ENCODE measurements at regions not wholly inside any gene's neighbourhood (a gene's known extent, or its start where the extent isn't known, plus 50 kb on each side); places are given as distances from the start of the nearest gene placed in this dataset.

DNA sequence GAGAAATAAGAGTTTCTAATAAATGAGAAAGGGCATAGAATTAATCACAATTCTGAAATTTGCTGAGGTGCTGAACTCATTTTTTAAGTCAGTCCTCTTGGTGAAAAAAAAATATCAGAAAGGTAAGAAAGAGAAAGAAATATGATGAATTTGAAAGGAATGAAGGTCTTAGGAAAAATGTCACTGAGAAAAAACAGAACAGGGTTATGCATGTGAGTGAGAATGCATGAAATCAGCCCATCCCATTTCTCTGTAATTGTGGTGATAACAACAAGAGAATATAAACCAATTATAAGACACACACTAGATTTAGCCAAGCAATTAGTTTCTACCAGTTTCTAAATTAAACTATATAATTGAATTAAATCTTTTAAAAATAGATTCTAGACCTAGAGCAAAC, 138.9 kb downstream of the TBX18 start:
- Histone ChIP-seq H3K4me1 (ENCODE audit: control insufficient read depth, insufficient read depth, low read length) (no peaks in the 10 kb centered on the region), H3K27ac (ENCODE audit: extremely low read depth, low read depth, low read length) (no peak overlapping the region), H3K9me3 (ENCODE audit: control insufficient read depth, insufficient read depth, low read depth, low read length) (no peaks in the 10 kb centered on the region), H3K36me3 (ENCODE audit: control insufficient read depth in 2 of 2, insufficient read depth in 1 of 2, low read length in 2 of 2) (no peaks in the 10 kb centered on the region), H3K4me3 (ENCODE audit: low read depth, low read length) (no peak overlapping the region)
- ChIA-PET CTCF (interaction anchor here (1.0 kb wide), 1 partner anchor 1328 kb away, joined by 3 read pairs; no protein-coding TSS in a partner anchor), POLR2A (no interaction called here)
- TF ChIP-seq ZNF747 (tag by site-specific recombination; IDR thresholded peaks at IDR 0.05) (no peak), ZNF335 (tag by site-specific recombination; conservative IDR thresholded peaks at IDR 0.05) (no peak), SCRT1 (tag by site-specific recombination; IDR thresholded peaks at IDR 0.05; ENCODE audit: borderline replicate concordance) (no peak), ZNF214 (tag by site-specific recombination; IDR thresholded peaks at IDR 0.05; ENCODE audit: borderline replicate concordance) (no peak), ZNF530 (tag by site-specific recombination; IDR thresholded peaks at IDR 0.05; ENCODE audit: low read depth) (no peak)
- TF ChIP-seq, protein P1, sequence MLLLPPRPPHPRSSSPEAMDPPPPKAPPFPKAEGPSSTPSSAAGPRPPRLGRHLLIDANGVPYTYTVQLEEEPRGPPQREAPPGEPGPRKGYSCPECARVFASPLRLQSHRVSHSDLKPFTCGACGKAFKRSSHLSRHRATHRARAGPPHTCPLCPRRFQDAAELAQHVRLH (tag by site-specific recombination; IDR thresholded peaks at IDR 0.05), result no peak
- TF ChIP-seq, protein P2, sequence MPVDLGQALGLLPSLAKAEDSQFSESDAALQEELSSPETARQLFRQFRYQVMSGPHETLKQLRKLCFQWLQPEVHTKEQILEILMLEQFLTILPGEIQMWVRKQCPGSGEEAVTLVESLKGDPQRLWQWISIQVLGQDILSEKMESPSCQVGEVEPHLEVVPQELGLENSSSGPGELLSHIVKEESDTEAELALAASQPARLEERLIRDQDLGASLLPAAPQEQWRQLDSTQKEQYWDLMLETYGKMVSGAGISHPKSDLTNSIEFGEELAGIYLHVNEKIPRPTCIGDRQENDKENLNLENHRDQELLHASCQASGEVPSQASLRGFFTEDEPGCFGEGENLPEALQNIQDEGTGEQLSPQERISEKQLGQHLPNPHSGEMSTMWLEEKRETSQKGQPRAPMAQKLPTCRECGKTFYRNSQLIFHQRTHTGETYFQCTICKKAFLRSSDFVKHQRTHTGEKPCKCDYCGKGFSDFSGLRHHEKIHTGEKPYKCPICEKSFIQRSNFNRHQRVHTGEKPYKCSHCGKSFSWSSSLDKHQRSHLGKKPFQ (tag by site-specific recombination; IDR thresholded peaks at IDR 0.05), result no peak
- TF ChIP-seq, protein P3, sequence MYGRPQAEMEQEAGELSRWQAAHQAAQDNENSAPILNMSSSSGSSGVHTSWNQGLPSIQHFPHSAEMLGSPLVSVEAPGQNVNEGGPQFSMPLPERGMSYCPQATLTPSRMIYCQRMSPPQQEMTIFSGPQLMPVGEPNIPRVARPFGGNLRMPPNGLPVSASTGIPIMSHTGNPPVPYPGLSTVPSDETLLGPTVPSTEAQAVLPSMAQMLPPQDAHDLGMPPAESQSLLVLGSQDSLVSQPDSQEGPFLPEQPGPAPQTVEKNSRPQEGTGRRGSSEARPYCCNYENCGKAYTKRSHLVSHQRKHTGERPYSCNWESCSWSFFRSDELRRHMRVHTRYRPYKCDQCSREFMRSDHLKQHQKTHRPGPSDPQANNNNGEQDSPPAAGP (tag by site-specific recombination; IDR thresholded peaks at IDR 0.05), result no peak
- TF ChIP-seq, protein P4, sequence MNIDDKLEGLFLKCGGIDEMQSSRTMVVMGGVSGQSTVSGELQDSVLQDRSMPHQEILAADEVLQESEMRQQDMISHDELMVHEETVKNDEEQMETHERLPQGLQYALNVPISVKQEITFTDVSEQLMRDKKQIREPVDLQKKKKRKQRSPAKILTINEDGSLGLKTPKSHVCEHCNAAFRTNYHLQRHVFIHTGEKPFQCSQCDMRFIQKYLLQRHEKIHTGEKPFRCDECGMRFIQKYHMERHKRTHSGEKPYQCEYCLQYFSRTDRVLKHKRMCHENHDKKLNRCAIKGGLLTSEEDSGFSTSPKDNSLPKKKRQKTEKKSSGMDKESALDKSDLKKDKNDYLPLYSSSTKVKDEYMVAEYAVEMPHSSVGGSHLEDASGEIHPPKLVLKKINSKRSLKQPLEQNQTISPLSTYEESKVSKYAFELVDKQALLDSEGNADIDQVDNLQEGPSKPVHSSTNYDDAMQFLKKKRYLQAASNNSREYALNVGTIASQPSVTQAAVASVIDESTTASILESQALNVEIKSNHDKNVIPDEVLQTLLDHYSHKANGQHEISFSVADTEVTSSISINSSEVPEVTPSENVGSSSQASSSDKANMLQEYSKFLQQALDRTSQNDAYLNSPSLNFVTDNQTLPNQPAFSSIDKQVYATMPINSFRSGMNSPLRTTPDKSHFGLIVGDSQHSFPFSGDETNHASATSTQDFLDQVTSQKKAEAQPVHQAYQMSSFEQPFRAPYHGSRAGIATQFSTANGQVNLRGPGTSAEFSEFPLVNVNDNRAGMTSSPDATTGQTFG (tag by site-specific recombination; IDR thresholded peaks at IDR 0.05; ENCODE audit: borderline replicate concordance), result no peak
- TF ChIP-seq, protein P5, sequence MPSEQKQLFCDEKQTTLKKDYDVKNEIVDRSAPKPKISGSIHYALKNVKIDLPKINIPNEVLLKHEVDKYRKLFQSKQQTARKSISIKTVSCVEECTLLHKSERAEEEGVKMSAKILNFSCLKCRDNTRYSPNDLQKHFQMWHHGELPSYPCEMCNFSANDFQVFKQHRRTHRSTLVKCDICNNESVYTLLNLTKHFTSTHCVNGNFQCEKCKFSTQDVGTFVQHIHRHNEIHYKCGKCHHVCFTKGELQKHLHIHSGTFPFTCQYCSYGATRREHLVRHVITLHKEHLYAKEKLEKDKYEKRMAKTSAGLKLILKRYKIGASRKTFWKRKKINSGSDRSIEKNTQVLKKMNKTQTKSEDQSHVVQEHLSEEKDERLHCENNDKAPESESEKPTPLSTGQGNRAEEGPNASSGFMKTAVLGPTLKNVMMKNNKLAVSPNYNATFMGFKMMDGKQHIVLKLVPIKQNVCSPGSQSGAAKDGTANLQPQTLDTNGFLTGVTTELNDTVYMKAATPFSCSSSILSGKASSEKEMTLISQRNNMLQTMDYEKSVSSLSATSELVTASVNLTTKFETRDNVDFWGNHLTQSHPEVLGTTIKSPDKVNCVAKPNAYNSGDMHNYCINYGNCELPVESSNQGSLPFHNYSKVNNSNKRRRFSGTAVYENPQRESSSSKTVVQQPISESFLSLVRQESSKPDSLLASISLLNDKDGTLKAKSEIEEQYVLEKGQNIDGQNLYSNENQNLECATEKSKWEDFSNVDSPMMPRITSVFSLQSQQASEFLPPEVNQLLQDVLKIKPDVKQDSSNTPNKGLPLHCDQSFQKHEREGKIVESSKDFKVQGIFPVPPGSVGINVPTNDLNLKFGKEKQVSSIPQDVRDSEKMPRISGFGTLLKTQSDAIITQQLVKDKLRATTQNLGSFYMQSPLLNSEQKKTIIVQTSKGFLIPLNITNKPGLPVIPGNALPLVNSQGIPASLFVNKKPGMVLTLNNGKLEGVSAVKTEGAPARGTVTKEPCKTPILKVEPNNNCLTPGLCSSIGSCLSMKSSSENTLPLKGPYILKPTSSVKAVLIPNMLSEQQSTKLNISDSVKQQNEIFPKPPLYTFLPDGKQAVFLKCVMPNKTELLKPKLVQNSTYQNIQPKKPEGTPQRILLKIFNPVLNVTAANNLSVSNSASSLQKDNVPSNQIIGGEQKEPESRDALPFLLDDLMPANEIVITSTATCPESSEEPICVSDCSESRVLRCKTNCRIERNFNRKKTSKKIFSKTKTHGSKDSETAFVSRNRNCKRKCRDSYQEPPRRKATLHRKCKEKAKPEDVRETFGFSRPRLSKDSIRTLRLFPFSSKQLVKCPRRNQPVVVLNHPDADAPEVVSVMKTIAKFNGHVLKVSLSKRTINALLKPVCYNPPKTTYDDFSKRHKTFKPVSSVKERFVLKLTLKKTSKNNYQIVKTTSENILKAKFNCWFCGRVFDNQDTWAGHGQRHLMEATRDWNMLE (tag by site-specific recombination; conservative IDR thresholded peaks at IDR 0.05; ENCODE audit: low read depth), result no peak

DNA sequence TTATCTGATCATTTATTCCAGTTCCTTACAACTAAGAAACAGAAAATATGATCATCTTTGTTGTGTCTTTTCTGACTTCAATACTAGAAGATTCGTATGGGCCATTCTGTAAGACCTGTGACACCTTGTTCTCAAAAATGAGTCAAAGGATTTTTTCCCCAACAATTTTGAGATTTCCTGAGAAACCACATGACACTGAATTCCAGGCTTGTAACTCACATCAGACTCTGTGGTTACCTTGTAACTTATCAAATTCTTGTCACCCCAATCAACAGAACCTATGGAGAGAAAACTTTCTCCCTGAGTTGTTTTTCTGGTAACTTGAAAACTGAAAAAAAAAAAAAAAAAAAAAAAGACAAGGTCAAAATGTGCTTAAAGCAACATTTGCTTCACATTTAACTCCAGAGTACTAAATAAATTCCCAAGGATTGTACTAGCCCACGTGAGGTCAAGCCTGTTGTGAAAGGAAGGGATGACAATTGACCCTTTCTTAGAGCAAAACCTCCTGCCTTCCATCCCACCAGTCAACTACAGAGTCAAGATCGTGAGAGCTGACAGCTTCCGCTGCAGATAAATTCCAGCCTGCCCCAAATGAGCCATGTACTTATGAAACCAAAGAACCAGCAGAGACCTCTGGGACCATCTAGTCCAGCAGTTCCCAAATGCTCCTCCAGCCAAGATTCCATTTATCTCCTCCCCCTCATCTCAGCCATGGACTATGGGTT, 140.3 kb downstream of the TBX18 start:
- Histone ChIP-seq H3K27ac (ENCODE audit: extremely low read depth, low read depth, low read length) (no peak overlapping the region), H3K9me3 (ENCODE audit: control insufficient read depth, insufficient read depth, low read depth, low read length) (no peaks in the 10 kb centered on the region), H3K36me3 (ENCODE audit: control insufficient read depth in 2 of 2, insufficient read depth in 1 of 2, low read length in 2 of 2) (no peaks in the 10 kb centered on the region), H3K4me3 (ENCODE audit: low read depth, low read length) (no peak overlapping the region), H3K4me1 (ENCODE audit: control insufficient read depth, insufficient read depth, low read length) (no peaks in the 10 kb centered on the region)
- TF ChIP-seq ZNF548 (tag by site-specific recombination; IDR thresholded peaks at IDR 0.05), result no peak
- TF ChIP-seq, protein P6, sequence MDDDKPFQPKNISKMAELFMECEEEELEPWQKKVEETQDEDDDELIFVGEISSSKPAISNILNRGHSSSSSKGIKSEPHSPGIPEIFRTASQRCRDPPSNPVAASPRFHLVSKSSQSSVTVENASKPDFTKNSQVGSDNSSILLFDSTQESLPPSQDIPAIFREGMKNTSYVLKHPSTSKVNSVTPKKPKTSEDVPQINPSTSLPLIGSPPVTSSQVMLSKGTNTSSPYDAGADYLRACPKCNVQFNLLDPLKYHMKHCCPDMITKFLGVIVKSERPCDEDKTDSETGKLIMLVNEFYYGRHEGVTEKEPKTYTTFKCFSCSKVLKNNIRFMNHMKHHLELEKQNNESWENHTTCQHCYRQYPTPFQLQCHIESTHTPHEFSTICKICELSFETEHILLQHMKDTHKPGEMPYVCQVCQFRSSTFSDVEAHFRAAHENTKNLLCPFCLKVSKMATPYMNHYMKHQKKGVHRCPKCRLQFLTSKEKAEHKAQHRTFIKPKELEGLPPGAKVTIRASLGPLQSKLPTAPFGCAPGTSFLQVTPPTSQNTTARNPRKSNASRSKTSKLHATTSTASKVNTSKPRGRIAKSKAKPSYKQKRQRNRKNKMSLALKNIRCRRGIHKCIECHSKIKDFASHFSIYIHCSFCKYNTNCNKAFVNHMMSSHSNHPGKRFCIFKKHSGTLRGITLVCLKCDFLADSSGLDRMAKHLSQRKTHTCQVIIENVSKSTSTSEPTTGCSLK (tag by site-specific recombination; IDR thresholded peaks at IDR 0.05), result no peak
- no peak for TF ChIP-seq IKZF3 (tag by site-specific recombination; IDR thresholded peaks at IDR 0.05)
- no peak for TF ChIP-seq ZNF677 (tag by site-specific recombination; IDR thresholded peaks at IDR 0.05)
- ChIA-PET CTCF (interaction anchor here (0.6 to 0.9 kb wide), 3 partner anchors 18 to 699 kb away, joined by 3 to 4 read pairs (median 4); no protein-coding TSS in a partner anchor), POLR2A (no interaction called here)

Data from HEK293 (cell line).